CD14-positive monocyte (primary cell): ENCODE measurements at regions not wholly inside any gene's neighbourhood (a gene's known extent, or its start where the extent isn't known, plus 50 kb on each side); places are given as distances from the start of the nearest gene placed in this dataset.

ENCODE experiments used
- DNase-seq, 3 donors: peaks; one replicate each; pipeline ENCODE4 v3.0.0-alpha.2; 2011 to 2022
- H2AFZ ChIP-seq: 2 replicates; pipeline ENCODE4 v1.6.0; 2012; ENCODE audit warnings: mild to moderate bottlenecking, low read depth, low read length, inconsistent platforms; ENCODE audit not compliant: insufficient read depth, poor library complexity, severe bottlenecking
- H3K27ac ChIP-seq, 2 donors: 1 replicate in 1 of 2; 2 replicates in 1 of 2; pipeline ENCODE4 v1.5.1; 2012 to 2013; ENCODE audit warnings: low read length in 2 of 2, control low read depth in 1 of 2, inconsistent platforms in 1 of 2, low read depth in 1 of 2, mild to moderate bottlenecking in 1 of 2
- H3K27me3 ChIP-seq, 2 donors: one replicate each; pipeline versions ENCODE4 v1.6.0 to v1.6.1; 2011 to 2013; ENCODE audit warnings: low read length in 2 of 2; ENCODE audit not compliant: control insufficient read depth in 2 of 2, insufficient read depth in 2 of 2
- H3K36me3 ChIP-seq, 2 donors: replicated peaks in 1 of 2; 1 replicate in 1 of 2; 2 replicates in 1 of 2; pipeline versions ENCODE4 v1.5.1 to v1.6.1; 2012 to 2013; ENCODE audit warnings: low read length in 2 of 2, control low read depth in 1 of 2, inconsistent platforms in 1 of 2, mild to moderate bottlenecking in 1 of 2; ENCODE audit not compliant: insufficient read depth in 2 of 2, control insufficient read depth in 1 of 2
- H3K4me1 ChIP-seq, 2 donors: 1 replicate in 1 of 2; 2 replicates in 1 of 2; pipeline versions ENCODE4 v1.5.1 to v1.6.1; 2012 to 2013; ENCODE audit warnings: low read length in 2 of 2, control low read depth in 1 of 2, inconsistent platforms in 1 of 2, mild to moderate bottlenecking in 1 of 2, moderate library complexity in 1 of 2; ENCODE audit not compliant: insufficient read depth in 2 of 2, control insufficient read depth in 1 of 2
- H3K4me2 ChIP-seq: replicated peaks from 2 replicates; pipeline ENCODE3; 2012; ENCODE audit warnings: low read length, moderate library complexity, mild to moderate bottlenecking; ENCODE audit not compliant: poor library complexity, severe bottlenecking; ENCODE audit errors: extremely low read depth
- H3K4me3 ChIP-seq, 3 experiments: fragments of 200-600 bp in 1 of 3; sonication (generic) in 1 of 3; replicated peaks in 1 of 3; 1 replicate in 2 of 3; 2 replicates in 1 of 3; pipeline ENCODE4 v1.5.1; 2011 to 2013; ENCODE audit warnings: low read length in 3 of 3, mild to moderate bottlenecking in 3 of 3, control low read depth in 2 of 3, low read depth in 2 of 3, inconsistent platforms in 1 of 3, moderate library complexity in 1 of 3
- H3K79me2 ChIP-seq: 2 replicates; pipeline ENCODE4 v1.6.0; 2012; ENCODE audit warnings: mild to moderate bottlenecking, control low read depth, inconsistent platforms, low read length, moderate library complexity; ENCODE audit not compliant: insufficient read depth
- H3K9ac ChIP-seq: 2 replicates; pipeline ENCODE4 v1.6.0; 2017; ENCODE audit warnings: low read length, mild to moderate bottlenecking; ENCODE audit not compliant: insufficient read depth, poor library complexity, severe bottlenecking
- H3K9me3 ChIP-seq, 2 donors: replicated peaks in 1 of 2; 1 replicate in 1 of 2; 2 replicates in 1 of 2; pipeline versions ENCODE4 v1.5.1 to v1.6.1; 2012 to 2013; ENCODE audit warnings: low read length in 2 of 2, control low read depth in 1 of 2; ENCODE audit not compliant: control insufficient read depth in 1 of 2, insufficient read depth in 1 of 2
- H4K20me1 ChIP-seq: 2 replicates; pipeline ENCODE4 v1.6.0; 2012; ENCODE audit warnings: mild to moderate bottlenecking, low read length, control low read depth, moderate library complexity; ENCODE audit not compliant: insufficient read depth
- H3K27ac Mint-ChIP-seq, 7 donors: one replicate each; pipeline ENCODE4 v1.8.0; 2020; ENCODE audit warnings: mild to moderate bottlenecking in 7 of 7, mixed read lengths in 7 of 7, moderate library complexity in 6 of 7, inconsistent platforms in 2 of 7
- H3K27me3 Mint-ChIP-seq, 3 donors: one replicate each; pipeline ENCODE4 v1.8.0; 2021 to 2022; ENCODE audit warnings: low read depth in 3 of 3, mild to moderate bottlenecking in 3 of 3, mixed read lengths in 3 of 3, moderate library complexity in 3 of 3, inconsistent platforms in 1 of 3
- H3K36me3 Mint-ChIP-seq, 2 donors: one replicate each; pipeline ENCODE4 v1.8.0; 2020; ENCODE audit warnings: mixed read lengths in 2 of 2, inconsistent platforms in 1 of 2, mild to moderate bottlenecking in 1 of 2
- H3K4me1 Mint-ChIP-seq: one replicate; pipeline ENCODE4 v1.8.0; 2020; ENCODE audit warnings: mild to moderate bottlenecking, mixed read lengths
- H3K4me3 Mint-ChIP-seq, 2 donors: one replicate each; pipeline ENCODE4 v1.8.0; 2020; ENCODE audit warnings: mild to moderate bottlenecking in 2 of 2, mixed read lengths in 2 of 2, moderate library complexity in 1 of 2
- H3K9me3 Mint-ChIP-seq, 7 donors: one replicate each; pipeline ENCODE4 v1.8.0; 2020 to 2022; ENCODE audit warnings: mixed read lengths in 7 of 7, mild to moderate bottlenecking in 6 of 7, moderate library complexity in 6 of 7, inconsistent platforms in 2 of 7
- WGBS: methylation state at CpG from one replicate; pipeline ENCODE4 v1.1.5; 2013; ENCODE audit warnings: missing lambda C conversion rate; ENCODE audit not compliant: insufficient coverage; 5-methylcytosine and 5-hydroxymethylcytosine counted together
- intact Hi-C, 2 donors: fragments of 100-400 bp; cut with micrococcal nuclease; formaldehyde crosslinking; loops; one replicate each; pipeline versions ENCODE4 v1.15.0 to v1.15.1; 2023
- TF ChIP-seq, protein P1 (sequence below): fragments of 200-600 bp; IDR thresholded peaks from one replicate; pipeline ENCODE4 v1.8.0; 2022; ENCODE audit warnings: antibody characterized with exemption, mild to moderate bottlenecking

DNA sequence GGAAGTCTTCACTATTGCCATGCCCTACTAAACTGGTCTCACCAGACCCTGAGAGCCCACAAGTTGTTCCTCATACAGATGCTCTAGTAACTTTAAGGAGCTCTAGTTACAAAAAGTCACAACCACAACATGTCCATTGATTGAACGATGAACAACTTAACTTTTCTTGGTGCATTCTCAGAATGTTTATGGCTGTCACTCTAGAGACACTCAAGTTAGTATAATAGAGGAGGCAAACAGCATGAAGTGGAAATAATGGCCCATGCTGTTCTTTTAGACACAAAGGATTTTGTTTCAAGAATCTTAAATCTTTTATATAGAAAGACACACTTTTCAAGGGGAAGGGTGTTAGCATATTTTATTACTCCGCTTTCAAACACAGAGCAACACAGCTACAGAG, 934.4 kb downstream of the HACE1 start:
- Mint-ChIP-seq H3K4me1 (no peaks in the 10 kb centered on the region), H3K9me3 (peaks cover 0 to 5% (median 2%) of the 10 kb centered on the region in 7 donors), H3K27ac (no peak overlapping the region), H3K27me3 (no peaks in the 10 kb centered on the region), H3K36me3 (no peaks in the 10 kb centered on the region), H3K4me3 (no peak overlapping the region)
- H3K9me3 ChIP-seq: no peaks in the 10 kb centered on the region
- no peaks in the 10 kb centered on the region for H3K79me2 ChIP-seq
- no peaks in the 10 kb centered on the region for H4K20me1 ChIP-seq
- H2AFZ ChIP-seq: no peak overlapping the region
- DNase-seq: no peak
- no peak overlapping the region for H3K4me3 ChIP-seq
- H3K4me1 ChIP-seq: no peaks in the 10 kb centered on the region
- no peak overlapping the region for H3K4me2 ChIP-seq
- H3K27ac ChIP-seq: no peak overlapping the region
- TF ChIP-seq, protein P1, sequence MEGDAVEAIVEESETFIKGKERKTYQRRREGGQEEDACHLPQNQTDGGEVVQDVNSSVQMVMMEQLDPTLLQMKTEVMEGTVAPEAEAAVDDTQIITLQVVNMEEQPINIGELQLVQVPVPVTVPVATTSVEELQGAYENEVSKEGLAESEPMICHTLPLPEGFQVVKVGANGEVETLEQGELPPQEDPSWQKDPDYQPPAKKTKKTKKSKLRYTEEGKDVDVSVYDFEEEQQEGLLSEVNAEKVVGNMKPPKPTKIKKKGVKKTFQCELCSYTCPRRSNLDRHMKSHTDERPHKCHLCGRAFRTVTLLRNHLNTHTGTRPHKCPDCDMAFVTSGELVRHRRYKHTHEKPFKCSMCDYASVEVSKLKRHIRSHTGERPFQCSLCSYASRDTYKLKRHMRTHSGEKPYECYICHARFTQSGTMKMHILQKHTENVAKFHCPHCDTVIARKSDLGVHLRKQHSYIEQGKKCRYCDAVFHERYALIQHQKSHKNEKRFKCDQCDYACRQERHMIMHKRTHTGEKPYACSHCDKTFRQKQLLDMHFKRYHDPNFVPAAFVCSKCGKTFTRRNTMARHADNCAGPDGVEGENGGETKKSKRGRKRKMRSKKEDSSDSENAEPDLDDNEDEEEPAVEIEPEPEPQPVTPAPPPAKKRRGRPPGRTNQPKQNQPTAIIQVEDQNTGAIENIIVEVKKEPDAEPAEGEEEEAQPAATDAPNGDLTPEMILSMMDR: no peak
- no peaks in the 10 kb centered on the region for H3K27me3 ChIP-seq
- intact Hi-C loops: no loop called here
- no peaks in the 10 kb centered on the region for H3K36me3 ChIP-seq
- WGBS: no CpG with 5 or more reads among the region's 2 CpGs
- H3K9ac ChIP-seq: no peak overlapping the region

DNA sequence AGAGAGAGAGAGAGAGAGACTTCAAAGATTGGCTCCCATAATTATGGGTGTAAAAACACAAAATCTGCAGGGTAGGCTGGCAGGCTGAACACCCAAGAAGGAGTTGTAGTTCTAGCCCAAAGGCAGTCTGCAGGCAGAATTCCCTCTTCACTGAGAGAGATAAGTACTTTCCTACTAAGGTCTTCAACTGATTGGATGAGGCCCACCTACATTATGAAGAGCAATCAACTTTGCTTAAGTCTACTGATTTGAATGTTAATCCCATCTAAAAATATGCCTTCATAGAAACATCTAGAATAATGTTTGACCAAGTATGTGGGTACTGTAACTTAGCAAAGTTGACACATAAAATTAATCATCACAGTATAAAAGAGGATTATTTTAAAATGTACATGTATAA, 949.7 kb downstream of the HACE1 start:
- no peaks in the 10 kb centered on the region for H3K4me1 ChIP-seq
- H4K20me1 ChIP-seq: no peaks in the 10 kb centered on the region
- no peak overlapping the region for H3K4me3 Mint-ChIP-seq
- intact Hi-C loops: no loop called here
- peaks cover 0 to 2% (median 0%) of the 10 kb centered on the region in 3 donors for H3K27me3 Mint-ChIP-seq
- no peaks in the 10 kb centered on the region for H3K79me2 ChIP-seq
- TF ChIP-seq, protein P1: no peak
- H3K36me3 Mint-ChIP-seq: no peaks in the 10 kb centered on the region
- H3K4me2 ChIP-seq: no peak overlapping the region
- no peak for DNase-seq
- H3K36me3 ChIP-seq: no peaks in the 10 kb centered on the region
- H3K9ac ChIP-seq: no peak overlapping the region
- H3K4me3 ChIP-seq: no peak overlapping the region
- H3K27ac ChIP-seq: no peak overlapping the region
- H3K9me3 Mint-ChIP-seq: peaks cover 2 to 8% (median 4%) of the 10 kb centered on the region in 7 donors
- peaks cover 0 to 15% of the 10 kb centered on the region in 2 donors for H3K9me3 ChIP-seq
- no peaks in the 10 kb centered on the region for H3K27me3 ChIP-seq
- no peak overlapping the region for H3K27ac Mint-ChIP-seq
- no peak overlapping the region for H2AFZ ChIP-seq
- no peaks in the 10 kb centered on the region for H3K4me1 Mint-ChIP-seq
